ENCODE measurements at regions not wholly inside any gene's neighbourhood (a gene's known extent, or its start where the extent isn't known, plus 50 kb on each side); places are given as distances from the start of the nearest gene placed in this dataset.

GRCh38 chr4:162978398-162978797 lies 188.3 kb downstream of the NAF1 start:
- no peaks in the 10 kb centered on the region for H3K4me1 Mint-ChIP-seq
- H3K79me2 ChIP-seq (ENCODE audit: low read depth), result no peaks in the 10 kb centered on the region
- no peak overlapping the region for H2AFZ ChIP-seq (replicated peaks)

GRCh38 chr4:162977788-162978187 lies 188.9 kb downstream of the NAF1 start:
- Histone ChIP-seq H4K20me1 (ENCODE audit: low read depth) (no peaks in the 10 kb centered on the region), H3K36me3 (no peaks in the 10 kb centered on the region), H3K4me1 (no peaks in the 10 kb centered on the region), H3K79me2 (ENCODE audit: low read depth) (no peaks in the 10 kb centered on the region), H3F3A (ENCODE audit: low read depth) (no peaks in the 10 kb centered on the region), H3K27ac (no peak overlapping the region), H3K9me3 (ENCODE audit: low read depth) (no peaks in the 10 kb centered on the region), H3K27me3 (no peaks in the 10 kb centered on the region), H3K4me3 (no peak overlapping the region), H2AFZ (replicated peaks) (no peak overlapping the region), H3K9ac (no peak overlapping the region), H3K4me2 (no peak overlapping the region)
- Mint-ChIP-seq H3K4me3 (no peak overlapping the region), H3K27ac (no peak overlapping the region), H3K9me3 (no peaks in the 10 kb centered on the region), H3K4me1 (no peaks in the 10 kb centered on the region), H3K36me3 (no peaks in the 10 kb centered on the region), H3K27me3 (ENCODE audit: insufficient read depth, low read depth) (no peaks in the 10 kb centered on the region)
- no peak for TF ChIP-seq EZH2phosphoT487 (IDR thresholded peaks at IDR 0.05)
- TF ChIP-seq EZH2 (IDR thresholded peaks at IDR 0.05), result no peak
- no peak for TF ChIP-seq CTCF (IDR thresholded peaks at IDR 0.05)
- DNase-seq (ENCODE audit: low spot score), result no peak

More at GRCh38 chr4:162978398-162978797, 188.3 kb downstream of the NAF1 start:
- no peaks in the 10 kb centered on the region for H3F3A ChIP-seq (ENCODE audit: low read depth)
- H3K4me2 ChIP-seq, result no peak overlapping the region
- H3K36me3 Mint-ChIP-seq, result no peaks in the 10 kb centered on the region
- no peaks in the 10 kb centered on the region for H3K27me3 Mint-ChIP-seq (ENCODE audit: insufficient read depth, low read depth)
- H4K20me1 ChIP-seq (ENCODE audit: low read depth), result no peaks in the 10 kb centered on the region
- TF ChIP-seq EZH2phosphoT487 (IDR thresholded peaks at IDR 0.05) (no peak), EZH2 (IDR thresholded peaks at IDR 0.05) (no peak), CTCF (IDR thresholded peaks at IDR 0.05) (no peak)
- no peak overlapping the region for H3K4me3 ChIP-seq
- H3K36me3 ChIP-seq, result no peaks in the 10 kb centered on the region
- H3K9me3 ChIP-seq (ENCODE audit: low read depth), result no peaks in the 10 kb centered on the region
- no peaks in the 10 kb centered on the region for H3K9me3 Mint-ChIP-seq
- no peak overlapping the region for H3K4me3 Mint-ChIP-seq
- H3K9ac ChIP-seq, result no peak overlapping the region
- H3K27ac Mint-ChIP-seq, result no peak overlapping the region
- H3K27ac ChIP-seq, result no peak overlapping the region
- DNase-seq (ENCODE audit: low spot score), result no peak
- H3K4me1 ChIP-seq, result no peaks in the 10 kb centered on the region
- no peaks in the 10 kb centered on the region for H3K27me3 ChIP-seq

GRCh38 chr4:162972661-162973330 lies 193.9 kb downstream of the NAF1 start:
- H3K4me1 Mint-ChIP-seq, result no peaks in the 10 kb centered on the region

More at GRCh38 chr4:162972661-162973330, 193.9 kb downstream of the NAF1 start:
- H3K36me3 ChIP-seq, result no peaks in the 10 kb centered on the region
- no peak overlapping the region for H2AFZ ChIP-seq (replicated peaks)
- no peaks in the 10 kb centered on the region for H3K79me2 ChIP-seq (ENCODE audit: low read depth)
- no peaks in the 10 kb centered on the region for H3K9me3 ChIP-seq (ENCODE audit: low read depth)
- no peaks in the 10 kb centered on the region for H3F3A ChIP-seq (ENCODE audit: low read depth)
- H3K27me3 Mint-ChIP-seq (ENCODE audit: insufficient read depth, low read depth), result no peaks in the 10 kb centered on the region
- no peak overlapping the region for H3K4me2 ChIP-seq
- no peak overlapping the region for H3K27ac Mint-ChIP-seq
- no peak overlapping the region for H3K4me3 ChIP-seq
- H3K4me3 Mint-ChIP-seq, result no peak overlapping the region
- H3K9ac ChIP-seq, result no peak overlapping the region
- no peaks in the 10 kb centered on the region for H3K9me3 Mint-ChIP-seq
- no peaks in the 10 kb centered on the region for H3K4me1 ChIP-seq
- no peak for TF ChIP-seq EZH2phosphoT487 (IDR thresholded peaks at IDR 0.05)
- TF ChIP-seq EZH2 (IDR thresholded peaks at IDR 0.05), result no peak
- no peak for TF ChIP-seq CTCF (IDR thresholded peaks at IDR 0.05)
- H3K36me3 Mint-ChIP-seq, result no peaks in the 10 kb centered on the region
- no peak for DNase-seq (ENCODE audit: low spot score)
- no peaks in the 10 kb centered on the region for H3K27me3 ChIP-seq
- no peak overlapping the region for H3K27ac ChIP-seq
- no peaks in the 10 kb centered on the region for H4K20me1 ChIP-seq (ENCODE audit: low read depth)
